VCaP (cell line): ENCODE measurements at regions not wholly inside any gene's neighbourhood (a gene's known extent, or its start where the extent isn't known, plus 50 kb on each side); places are given as distances from the start of the nearest gene placed in this dataset.

Experiments
- H3K27ac ChIP-seq: fragments of 450-650 bp; 2 replicates; pipeline ENCODE4 v1.5.1; 2017
- CTCF ChIP-seq: fragments of 450-650 bp; conservative IDR thresholded peaks from 2 replicates; pipeline ENCODE4 v1.5.1; 2017; ENCODE audit warnings: mild to moderate bottlenecking, moderate library complexity

- TF ChIP-seq CTCF: no peak
- H3K27ac ChIP-seq: no peak overlapping the region
Observed at GRCh38 chr3:6447166-6447801, 413.6 kb upstream of the GRM7 start.

- no peak for TF ChIP-seq CTCF
- H3K27ac ChIP-seq: no peak overlapping the region
Observed at GRCh38 chr3:6448011-6448410, 412.9 kb upstream of the GRM7 start.

- no peak overlapping the region for H3K27ac ChIP-seq
- TF ChIP-seq CTCF: no peak
Observed at GRCh38 chr3:6449099-6449498, 411.8 kb upstream of the GRM7 start.

GRCh38 chr3:6452974-6453373 is 407.9 kb upstream of the GRM7 start:
- H3K27ac ChIP-seq: no peak overlapping the region
- TF ChIP-seq CTCF: no peak

- no peak overlapping the region for H3K27ac ChIP-seq
- TF ChIP-seq CTCF: no peak
Observed at GRCh38 chr3:6455031-6455430, 405.9 kb upstream of the GRM7 start.

GRCh38 chr3:6467186-6467585 is 393.7 kb upstream of the GRM7 start:
- H3K27ac ChIP-seq: no peak overlapping the region
- no peak for TF ChIP-seq CTCF

GRCh38 chr3:6468589-6468988 is 392.3 kb upstream of the GRM7 start:
- no peak for TF ChIP-seq CTCF
- H3K27ac ChIP-seq: no peak overlapping the region
